DOHH2 (cell line): ENCODE measurements at regions not wholly inside any gene's neighbourhood (a gene's known extent, or its start where the extent isn't known, plus 50 kb on each side); places are given as distances from the start of the nearest gene placed in this dataset.

Source experiments
- H3F3A ChIP-seq: fragments of 200-600 bp; sonication (generic), shearing (Covaris generic); 2 replicates; pipeline ENCODE4 v1.6.0; 2016; ENCODE audit warnings: antibody characterized with exemption, mild to moderate bottlenecking; ENCODE audit not compliant: control insufficient read depth, insufficient read depth
- H3K27ac ChIP-seq: fragments of 200-600 bp; sonication (generic); 2 replicates; pipeline ENCODE4 v1.5.1; 2014; ENCODE audit warnings: low read depth, mild to moderate bottlenecking, low read length, moderate library complexity
- H3K27me3 ChIP-seq: fragments of 200-600 bp; sonication (generic); 2 replicates; pipeline ENCODE4 v1.6.1; 2014; ENCODE audit warnings: mild to moderate bottlenecking, low read length, mixed read lengths; ENCODE audit not compliant: control insufficient read depth
- H3K36me3 ChIP-seq: fragments of 200-600 bp; sonication (generic); 2 replicates; pipeline ENCODE4 v1.6.1; 2014; ENCODE audit warnings: mild to moderate bottlenecking, low read length, moderate library complexity, mixed read lengths; ENCODE audit not compliant: control insufficient read depth
- H3K4me1 ChIP-seq: fragments of 200-600 bp; sonication (generic); 2 replicates; pipeline ENCODE4 v1.6.1; 2014; ENCODE audit warnings: mild to moderate bottlenecking, low read length, mixed read lengths; ENCODE audit not compliant: control insufficient read depth
- H3K4me2 ChIP-seq: fragments of 200-600 bp; sonication (generic); 2 replicates; pipeline ENCODE4 v1.6.0; 2014; ENCODE audit warnings: mild to moderate bottlenecking, low read length, moderate library complexity
- H3K4me3 ChIP-seq: fragments of 200-600 bp; sonication (generic); 2 replicates; pipeline ENCODE4 v1.5.1; 2014; ENCODE audit warnings: mild to moderate bottlenecking, low read length, mixed read lengths
- H3K79me2 ChIP-seq: fragments of 200-600 bp; sonication (generic); 2 replicates; pipeline ENCODE4 v1.6.1; 2014; ENCODE audit warnings: mild to moderate bottlenecking, low read length, mixed read lengths; ENCODE audit not compliant: control insufficient read depth
- H3K9me2 ChIP-seq: fragments of 200-600 bp; sonication (generic); replicated peaks from 2 replicates; pipeline ENCODE4 v1.6.1; 2014; ENCODE audit warnings: mild to moderate bottlenecking, low read length, mixed read lengths; ENCODE audit not compliant: control insufficient read depth
- H3K9me3 ChIP-seq: fragments of 200-600 bp; sonication (generic); 2 replicates; pipeline ENCODE4 v1.6.1; 2014; ENCODE audit warnings: antibody characterized with exemption, low read length, mixed read lengths; ENCODE audit not compliant: control insufficient read depth, insufficient read depth
- H4K20me1 ChIP-seq: fragments of 200-600 bp; sonication (generic); 2 replicates; pipeline ENCODE4 v1.6.0; 2014; ENCODE audit warnings: low read depth, mild to moderate bottlenecking, antibody characterized with exemption, low read length, moderate library complexity; ENCODE audit not compliant: control insufficient read depth, insufficient read depth
- CTCF ChIP-seq: fragments of 200-600 bp; sonication (generic); IDR thresholded peaks from one replicate; pipeline ENCODE4 v1.5.1; 2014; ENCODE audit warnings: antibody characterized with exemption, mild to moderate bottlenecking, low read depth, low read length; ENCODE audit not compliant: poor library complexity, severe bottlenecking
- EZH2phosphoT487 ChIP-seq: fragments of 200-600 bp; sonication (generic); IDR thresholded peaks from 2 replicates; pipeline ENCODE4 v1.6.1; 2017; ENCODE audit warnings: borderline replicate concordance, mild to moderate bottlenecking, antibody characterized with exemption, low read length, moderate library complexity, mixed read lengths

- H3F3A ChIP-seq: no peaks in the 10 kb centered on the region
- H3K27ac ChIP-seq: no peak overlapping the region
- H4K20me1 ChIP-seq: no peaks in the 10 kb centered on the region
- no peak for TF ChIP-seq CTCF
- TF ChIP-seq EZH2phosphoT487: no peak
- no peaks in the 10 kb centered on the region for H3K9me3 ChIP-seq
- H3K4me1 ChIP-seq: no peaks in the 10 kb centered on the region
- H3K4me2 ChIP-seq: no peak overlapping the region
- H3K36me3 ChIP-seq: no peaks in the 10 kb centered on the region
- H3K79me2 ChIP-seq: no peaks in the 10 kb centered on the region
- H3K9me2 ChIP-seq: no peaks in the 10 kb centered on the region
- no peaks in the 10 kb centered on the region for H3K27me3 ChIP-seq
- H3K4me3 ChIP-seq: no peak overlapping the region
Measured at GRCh38 chr3:79973917-79974595, 206.3 kb upstream of the ROBO1 start.

- no peak for TF ChIP-seq EZH2phosphoT487
- no peak for TF ChIP-seq CTCF
- Histone ChIP-seq H3K9me3 (no peaks in the 10 kb centered on the region), H3K27ac (no peak overlapping the region), H3K79me2 (no peaks in the 10 kb centered on the region), H3K4me2 (no peak overlapping the region), H3K36me3 (no peaks in the 10 kb centered on the region), H4K20me1 (no peaks in the 10 kb centered on the region), H3F3A (no peaks in the 10 kb centered on the region), H3K27me3 (no peaks in the 10 kb centered on the region), H3K9me2 (no peaks in the 10 kb centered on the region), H3K4me1 (no peaks in the 10 kb centered on the region), H3K4me3 (no peak overlapping the region)
Measured at GRCh38 chr3:79973482-79973881, 205.7 kb upstream of the ROBO1 start.

- TF ChIP-seq CTCF (no peak), EZH2phosphoT487 (no peak)
- Histone ChIP-seq H3K9me2 (no peaks in the 10 kb centered on the region), H3K4me1 (no peaks in the 10 kb centered on the region), H3K27me3 (no peaks in the 10 kb centered on the region), H3K27ac (no peak overlapping the region), H3K36me3 (no peaks in the 10 kb centered on the region), H3K4me3 (no peak overlapping the region), H4K20me1 (no peaks in the 10 kb centered on the region), H3F3A (no peaks in the 10 kb centered on the region), H3K9me3 (no peaks in the 10 kb centered on the region), H3K4me2 (no peak overlapping the region), H3K79me2 (no peaks in the 10 kb centered on the region)
Measured at GRCh38 chr3:79968418-79968817, 200.6 kb upstream of the ROBO1 start.
